ENCODE measurements at regions not wholly inside any gene's neighbourhood (a gene's known extent, or its start where the extent isn't known, plus 50 kb on each side); places are given as distances from the start of the nearest gene placed in this dataset.

DNA sequence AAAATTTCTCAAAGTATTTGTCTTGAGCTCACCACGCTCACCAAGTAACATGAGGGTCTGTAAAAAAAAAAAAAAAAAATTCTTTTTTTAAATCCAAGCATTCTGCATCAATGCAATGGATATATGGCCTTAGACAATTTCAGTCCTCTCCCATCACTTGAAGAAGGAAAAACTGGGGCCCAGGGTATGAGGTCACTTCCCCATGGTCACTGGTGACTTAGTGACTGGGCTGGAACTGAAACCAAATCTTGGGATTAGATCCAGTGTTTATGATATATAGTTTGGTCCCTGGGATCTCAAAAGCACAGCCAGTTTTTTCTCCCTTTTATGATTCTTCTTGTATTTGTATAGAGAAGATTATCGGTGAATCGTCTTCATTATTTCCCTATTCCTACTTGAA lies 477.9 kb upstream of the TNP1 start:
- no peak overlapping the region for H3K4me2 ChIP-seq (ENCODE audit: low read depth, low read length)
- H3K79me2 ChIP-seq (ENCODE audit: insufficient read depth, low read length), result no peaks in the 10 kb centered on the region
- no peak for DNase-seq (ENCODE audit: low spot score)
- BruUV-seq (replicated peaks), result no TSS peak
- intact Hi-C loops (cut with micrococcal nuclease; ENCODE audit: unreplicated experiment), result loop anchor here (10.0 kb wide), 1 partner anchor 643 kb away; the partner anchor contains the start of gene IGFBP5
- POLR2A ChIA-PET, result no interaction called here
- FAIRE-seq, result no peak
- H3K36me3 ChIP-seq (replicated peaks in 1 of 2; ENCODE audit: control insufficient read depth in 1 of 2, insufficient read depth in 2 of 2, low read length in 2 of 2), result no peaks in the 10 kb centered on the region
- CTCF ChIA-PET (ENCODE audit: low intra/inter-chr PET ratio, low total read pairs), result no interaction called here
- no peak for TF ChIP-seq ZNF672 (CRISPR knock-in tag; IDR thresholded peaks at IDR 0.05)
- TF ChIP-seq MLLT10 (CRISPR knock-in tag; IDR thresholded peaks at IDR 0.05), result no peak
- TF ChIP-seq, protein P1, sequence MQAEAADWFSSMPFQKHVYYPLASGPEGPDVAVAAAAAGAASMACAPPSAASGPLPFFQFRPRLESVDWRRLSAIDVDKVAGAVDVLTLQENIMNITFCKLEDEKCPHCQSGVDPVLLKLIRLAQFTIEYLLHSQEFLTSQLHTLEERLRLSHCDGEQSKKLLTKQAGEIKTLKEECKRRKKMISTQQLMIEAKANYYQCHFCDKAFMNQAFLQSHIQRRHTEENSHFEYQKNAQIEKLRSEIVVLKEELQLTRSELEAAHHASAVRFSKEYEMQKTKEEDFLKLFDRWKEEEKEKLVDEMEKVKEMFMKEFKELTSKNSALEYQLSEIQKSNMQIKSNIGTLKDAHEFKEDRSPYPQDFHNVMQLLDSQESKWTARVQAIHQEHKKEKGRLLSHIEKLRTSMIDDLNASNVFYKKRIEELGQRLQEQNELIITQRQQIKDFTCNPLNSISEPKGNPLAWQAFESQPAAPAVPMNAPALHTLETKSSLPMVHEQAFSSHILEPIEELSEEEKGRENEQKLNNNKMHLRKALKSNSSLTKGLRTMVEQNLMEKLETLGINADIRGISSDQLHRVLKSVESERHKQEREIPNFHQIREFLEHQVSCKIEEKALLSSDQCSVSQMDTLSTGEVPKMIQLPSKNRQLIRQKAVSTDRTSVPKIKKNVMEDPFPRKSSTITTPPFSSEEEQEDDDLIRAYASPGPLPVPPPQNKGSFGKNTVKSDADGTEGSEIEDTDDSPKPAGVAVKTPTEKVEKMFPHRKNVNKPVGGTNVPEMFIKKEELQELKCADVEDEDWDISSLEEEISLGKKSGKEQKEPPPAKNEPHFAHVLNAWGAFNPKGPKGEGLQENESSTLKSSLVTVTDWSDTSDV (CRISPR knock-in tag; IDR thresholded peaks at IDR 0.05), result no peak
- TF ChIP-seq, protein P2, sequence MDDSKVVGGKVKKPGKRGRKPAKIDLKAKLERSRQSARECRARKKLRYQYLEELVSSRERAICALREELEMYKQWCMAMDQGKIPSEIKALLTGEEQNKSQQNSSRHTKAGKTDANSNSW (CRISPR knock-in tag; IDR thresholded peaks at IDR 0.05; ENCODE audit: borderline replicate concordance), result no peak
- TF ChIP-seq, protein P3, sequence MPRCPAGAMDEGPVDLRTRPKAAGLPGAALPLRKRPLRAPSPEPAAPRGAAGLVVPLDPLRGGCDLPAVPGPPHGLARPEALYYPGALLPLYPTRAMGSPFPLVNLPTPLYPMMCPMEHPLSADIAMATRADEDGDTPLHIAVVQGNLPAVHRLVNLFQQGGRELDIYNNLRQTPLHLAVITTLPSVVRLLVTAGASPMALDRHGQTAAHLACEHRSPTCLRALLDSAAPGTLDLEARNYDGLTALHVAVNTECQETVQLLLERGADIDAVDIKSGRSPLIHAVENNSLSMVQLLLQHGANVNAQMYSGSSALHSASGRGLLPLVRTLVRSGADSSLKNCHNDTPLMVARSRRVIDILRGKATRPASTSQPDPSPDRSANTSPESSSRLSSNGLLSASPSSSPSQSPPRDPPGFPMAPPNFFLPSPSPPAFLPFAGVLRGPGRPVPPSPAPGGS (CRISPR knock-in tag; IDR thresholded peaks at IDR 0.05), result no peak
- no peak for TF ChIP-seq SALL1 (CRISPR knock-in tag; IDR thresholded peaks at IDR 0.05)
- TF ChIP-seq ISL2 (CRISPR knock-in tag; IDR thresholded peaks at IDR 0.05), result no peak
- TF ChIP-seq MBD4 (IDR thresholded peaks at IDR 0.05; ENCODE audit: borderline replicate concordance, low read length), result no peak
- TF ChIP-seq ZNF562 (CRISPR knock-in tag; IDR thresholded peaks at IDR 0.05; ENCODE audit: borderline replicate concordance), result no peak
- TF ChIP-seq, protein P4, sequence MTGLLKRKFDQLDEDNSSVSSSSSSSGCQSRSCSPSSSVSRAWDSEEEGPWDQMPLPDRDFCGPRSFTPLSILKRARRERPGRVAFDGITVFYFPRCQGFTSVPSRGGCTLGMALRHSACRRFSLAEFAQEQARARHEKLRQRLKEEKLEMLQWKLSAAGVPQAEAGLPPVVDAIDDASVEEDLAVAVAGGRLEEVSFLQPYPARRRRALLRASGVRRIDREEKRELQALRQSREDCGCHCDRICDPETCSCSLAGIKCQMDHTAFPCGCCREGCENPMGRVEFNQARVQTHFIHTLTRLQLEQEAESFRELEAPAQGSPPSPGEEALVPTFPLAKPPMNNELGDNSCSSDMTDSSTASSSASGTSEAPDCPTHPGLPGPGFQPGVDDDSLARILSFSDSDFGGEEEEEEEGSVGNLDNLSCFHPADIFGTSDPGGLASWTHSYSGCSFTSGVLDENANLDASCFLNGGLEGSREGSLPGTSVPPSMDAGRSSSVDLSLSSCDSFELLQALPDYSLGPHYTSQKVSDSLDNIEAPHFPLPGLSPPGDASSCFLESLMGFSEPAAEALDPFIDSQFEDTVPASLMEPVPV (CRISPR knock-in tag; IDR thresholded peaks at IDR 0.05), result no peak
- TF ChIP-seq ZNF780A (CRISPR knock-in tag; IDR thresholded peaks at IDR 0.05), result no peak
- TF ChIP-seq SKI (IDR thresholded peaks at IDR 0.05; ENCODE audit: partially characterized antibody), result no peak
- no peak for TF ChIP-seq TAF1 (CRISPR knock-in tag; IDR thresholded peaks at IDR 0.05)
- no peak for TF ChIP-seq JUN (CRISPR knock-in tag; IDR thresholded peaks at IDR 0.05)
- no peak for TF ChIP-seq ZNF713 (CRISPR knock-in tag; IDR thresholded peaks at IDR 0.05)
- no peak overlapping the region for H2AFZ ChIP-seq (ENCODE audit: low read length)
- H3K9me3 ChIP-seq (ENCODE audit: low read length), result no peaks in the 10 kb centered on the region
- no peak overlapping the region for H3K9ac ChIP-seq (ENCODE audit: insufficient read depth, low read depth, low read length)
- H3K27me3 ChIP-seq (ENCODE audit: control insufficient read depth in 1 of 2, insufficient read depth in 2 of 2, low read length in 2 of 2), result no peaks in the 10 kb centered on the region
- no peak for ATAC-seq
- WGBS (ENCODE audit: low lambda C conversion rate), result 87% methylated on average over 3 of the region's 3 CpGs
- peaks cover 62% of the 10 kb centered on the region for H3K4me1 ChIP-seq (ENCODE audit: insufficient read depth, low read length)
- H3K4me3 ChIP-seq (replicated peaks in 1 of 3; ENCODE audit: insufficient read depth in 1 of 3, low read depth in 2 of 3, low read length in 3 of 3), result no peak overlapping the region
- no peaks in the 10 kb centered on the region for H4K20me1 ChIP-seq (ENCODE audit: insufficient read depth, low read length)
- no peak overlapping the region for H3K27ac ChIP-seq (ENCODE audit: extremely low read length, insufficient read depth, low read length)
- in situ Hi-C loops (cut with HindIII; ENCODE audit: extremely low pct_ligation_motif_present, low pct_unique_long_range_greater_than_20kb), result loop anchor here (25.0 kb wide), 1 partner anchor 825 kb away; no protein-coding TSS in a partner anchor
